Right kidney (tissue), 1 donor: ENCODE measurements at regions not wholly inside any gene's neighbourhood (a gene's known extent, or its start where the extent isn't known, plus 50 kb on each side); places are given as distances from the start of the nearest gene placed in this dataset.
A peak's percentile ranks its signal among the peaks of the same experiment; 100 is the strongest.

Experiments used
- DNase-seq: peaks from one replicate; pipeline ENCODE4 v3.0.0-alpha.2; 2016

GRCh38 chr1:96365076-96365475, 356.5 kb upstream of the PTBP2 start:
- DNase-seq = no peak

- no peak for DNase-seq
These were observed 355.8 kb upstream of the PTBP2 start for GRCh38 chr1:96365596-96366390.

- DNase-seq = no peak
These were observed 355.1 kb upstream of the PTBP2 start for GRCh38 chr1:96366516-96366915.

GRCh38 chr1:96367791-96368190, 353.8 kb upstream of the PTBP2 start:
- no peak for DNase-seq

GRCh38 chr1:96370757-96371156, 350.8 kb upstream of the PTBP2 start:
- no peak for DNase-seq

- no peak for DNase-seq
These were observed 348.7 kb upstream of the PTBP2 start for GRCh38 chr1:96372881-96373280.

GRCh38 chr1:96374076-96374762, 347.4 kb upstream of the PTBP2 start:
- DNase-seq = no peak

- no peak for DNase-seq
These were observed 344.7 kb upstream of the PTBP2 start for GRCh38 chr1:96376846-96377245.

GRCh38 chr1:96384611-96385010, 337.0 kb upstream of the PTBP2 start:
- no peak for DNase-seq

GRCh38 chr1:96387785-96388184, 333.8 kb upstream of the PTBP2 start:
- DNase-seq = no peak

- peak; percentile 9 for DNase-seq
These were observed 332.9 kb upstream of the PTBP2 start for GRCh38 chr1:96388421-96389310.

GRCh38 chr1:96400089-96400488, 321.5 kb upstream of the PTBP2 start:
- DNase-seq = no peak

GRCh38 chr1:96409087-96409486, 312.5 kb upstream of the PTBP2 start:
- no peak for DNase-seq

GRCh38 chr1:96409689-96410088, 311.9 kb upstream of the PTBP2 start:
- no peak for DNase-seq

GRCh38 chr1:96411006-96411405, 310.6 kb upstream of the PTBP2 start:
- DNase-seq = no peak

GRCh38 chr1:96414598-96414997, 307.0 kb upstream of the PTBP2 start:
- DNase-seq = no peak

- DNase-seq = no peak
These were observed 305.4 kb upstream of the PTBP2 start for GRCh38 chr1:96416111-96416595.

- no peak for DNase-seq
These were observed 304.7 kb upstream of the PTBP2 start for GRCh38 chr1:96416701-96417444.

GRCh38 chr1:96418969-96419368, 302.6 kb upstream of the PTBP2 start:
- no peak for DNase-seq

- no peak for DNase-seq
These were observed 296.7 kb upstream of the PTBP2 start for GRCh38 chr1:96424877-96425276.

- DNase-seq = no peak
These were observed 296.0 kb upstream of the PTBP2 start for GRCh38 chr1:96425382-96426129.
